ENCODE measurements at regions not wholly inside any gene's neighbourhood (a gene's known extent, or its start where the extent isn't known, plus 50 kb on each side); places are given as distances from the start of the nearest gene placed in this dataset.

- no peak for TF ChIP-seq CTCF (IDR thresholded peaks at IDR 0.05)
- no peak for TF ChIP-seq POLR2A (IDR thresholded peaks at IDR 0.05)
These were observed 73.5 kb upstream of the ARID1B start for GRCh38 chr6:156703719-156704118.
